Activated naive CD4-positive, alpha-beta T cell treated with anti-CD3 and anti-CD28 coated beads, Interleukin-2, amount 50 U/mL, for 72 hours (primary cell): ENCODE measurements at regions not wholly inside any gene's neighbourhood (a gene's known extent, or its start where the extent isn't known, plus 50 kb on each side); places are given as distances from the start of the nearest gene placed in this dataset.
"Not testable (repeated sequence)": the region's sequence is repeated elsewhere in the genome, so short reads cannot be mapped to it uniquely, and the experiment has no call there.

ENCODE experiments used
- ATAC-seq, 2 donors: fragments of 150-1000 bp; cut with Tn5 transposase; 2 replicates each; pipeline ENCODE4 v1.10.0; 2021; ENCODE audit warnings: mild to moderate bottlenecking in 2 of 2, moderate library complexity in 2 of 2
- DNase-seq, 2 donors: peaks; one replicate each; pipeline ENCODE4 v3.0.0; 2021 to 2022; ENCODE audit warnings: low spot score in 2 of 2
- H3K27ac Mint-ChIP-seq, 2 donors: one replicate each; pipeline ENCODE4 v1.8.0; 2022; ENCODE audit warnings: mild to moderate bottlenecking in 2 of 2, mixed read lengths in 2 of 2
- H3K36me3 Mint-ChIP-seq, 2 donors: one replicate each; pipeline ENCODE4 v1.8.0; 2022; ENCODE audit warnings: mixed read lengths in 2 of 2
- H3K9me3 Mint-ChIP-seq, 2 donors: one replicate each; pipeline ENCODE4 v1.8.0; 2022; ENCODE audit warnings: mixed read lengths in 2 of 2

GRCh38 chr12:67782573-67782972 lies 134.0 kb downstream of the DYRK2 start:
- no peak for DNase-seq
- H3K36me3 Mint-ChIP-seq = no peaks in the 10 kb centered on the region
- H3K27ac Mint-ChIP-seq = no peak overlapping the region
- no peak for ATAC-seq
- peaks cover 0 to 11% of the 10 kb centered on the region in 2 donors for H3K9me3 Mint-ChIP-seq

- Mint-ChIP-seq H3K27ac (no peak overlapping the region), H3K36me3 (no peaks in the 10 kb centered on the region), H3K9me3 (peaks cover 0 to 11% of the 10 kb centered on the region in 2 donors)
- no peak for DNase-seq
- no peak for ATAC-seq
Measured at GRCh38 chr12:67783393-67783792, 134.8 kb downstream of the DYRK2 start.

- no peak for DNase-seq
- Mint-ChIP-seq H3K36me3 (no peaks in the 10 kb centered on the region), H3K27ac (no peak overlapping the region), H3K9me3 (peaks cover 0 to 11% of the 10 kb centered on the region in 2 donors)
- no peak for ATAC-seq
Measured at GRCh38 chr12:67784831-67785230, 136.3 kb downstream of the DYRK2 start.

- no peaks in the 10 kb centered on the region for H3K36me3 Mint-ChIP-seq
- H3K27ac Mint-ChIP-seq = no peak overlapping the region
- peaks cover 0 to 15% of the 10 kb centered on the region in 2 donors for H3K9me3 Mint-ChIP-seq
- no peak for DNase-seq
- no peak for ATAC-seq
Measured at GRCh38 chr12:67786086-67786485, 137.5 kb downstream of the DYRK2 start.

- H3K27ac Mint-ChIP-seq = no peak overlapping the region
- peaks cover 5 to 18% of the 10 kb centered on the region in 2 donors for H3K9me3 Mint-ChIP-seq
- DNase-seq = no peak
- H3K36me3 Mint-ChIP-seq = peaks cover 13 to 14% of the 10 kb centered on the region in 2 donors
- ATAC-seq = no peak
Measured at GRCh38 chr12:67788118-67788517, 139.6 kb downstream of the DYRK2 start.

GRCh38 chr12:67789266-67789665 lies 140.7 kb downstream of the DYRK2 start:
- peaks cover 13 to 14% of the 10 kb centered on the region in 2 donors for H3K36me3 Mint-ChIP-seq
- H3K9me3 Mint-ChIP-seq = peaks cover 5 to 18% of the 10 kb centered on the region in 2 donors
- H3K27ac Mint-ChIP-seq = no peak overlapping the region
- ATAC-seq (no peak), DNase-seq (no peak)

- ATAC-seq = no peak
- H3K9me3 Mint-ChIP-seq = peaks cover 5 to 7% of the 10 kb centered on the region in 2 donors
- H3K27ac Mint-ChIP-seq = no peak overlapping the region
- no peak for DNase-seq
- peaks cover 13 to 14% of the 10 kb centered on the region in 2 donors for H3K36me3 Mint-ChIP-seq
Measured at GRCh38 chr12:67790660-67791059, 142.1 kb downstream of the DYRK2 start.

- H3K9me3 Mint-ChIP-seq, H3K27ac Mint-ChIP-seq, ATAC-seq, DNase-seq: not testable (repeated sequence)
- peaks cover 13 to 14% of the 10 kb centered on the region in 2 donors for H3K36me3 Mint-ChIP-seq
Measured at GRCh38 chr12:67791362-67791761, 142.8 kb downstream of the DYRK2 start.

GRCh38 chr12:67792185-67792584 lies 143.6 kb downstream of the DYRK2 start:
- Mint-ChIP-seq H3K36me3 (peaks cover 13 to 14% of the 10 kb centered on the region in 2 donors), H3K27ac (no peak overlapping the region), H3K9me3 (peaks cover 5 to 7% of the 10 kb centered on the region in 2 donors)
- DNase-seq = no peak
- ATAC-seq = no peak

GRCh38 chr12:67794161-67794560 lies 145.6 kb downstream of the DYRK2 start:
- no peak for ATAC-seq
- H3K36me3 Mint-ChIP-seq = peaks cover 13 to 14% of the 10 kb centered on the region in 2 donors

GRCh38 chr12:67795236-67795635 lies 146.7 kb downstream of the DYRK2 start:
- no peak for DNase-seq

More at GRCh38 chr12:67794161-67794560, 145.6 kb downstream of the DYRK2 start:
- Mint-ChIP-seq H3K9me3 (peaks cover 5 to 9% of the 10 kb centered on the region in 2 donors), H3K27ac (no peak overlapping the region)
- no peak for DNase-seq

GRCh38 chr12:67797185-67797741 lies 148.7 kb downstream of the DYRK2 start:
- no peak for ATAC-seq
- no peak for DNase-seq
- peaks cover 3 to 6% of the 10 kb centered on the region in 2 donors for H3K36me3 Mint-ChIP-seq
- H3K27ac Mint-ChIP-seq = no peak overlapping the region
- H3K9me3 Mint-ChIP-seq = peaks cover 0 to 7% of the 10 kb centered on the region in 2 donors

More at GRCh38 chr12:67795236-67795635, 146.7 kb downstream of the DYRK2 start:
- Mint-ChIP-seq H3K9me3 (peaks cover 5 to 7% of the 10 kb centered on the region in 2 donors), H3K36me3 (peaks cover 13 to 14% of the 10 kb centered on the region in 2 donors), H3K27ac (no peak overlapping the region)
- ATAC-seq = no peak

- H3K9me3 Mint-ChIP-seq = peaks cover 0 to 6% of the 10 kb centered on the region in 2 donors
- no peak for DNase-seq
- peaks cover 0 to 2% of the 10 kb centered on the region in 2 donors for H3K36me3 Mint-ChIP-seq
- ATAC-seq = no peak
- H3K27ac Mint-ChIP-seq = no peak overlapping the region
Measured at GRCh38 chr12:67797753-67798152, 149.2 kb downstream of the DYRK2 start.

- DNase-seq = no peak
- Mint-ChIP-seq H3K27ac (peak overlapping the region in 1 of 2 donors; percentile 32), H3K36me3 (no peaks in the 10 kb centered on the region), H3K9me3 (peaks cover 0 to 4% of the 10 kb centered on the region in 2 donors)
- ATAC-seq = no peak
Measured at GRCh38 chr12:67798768-67799167, 150.2 kb downstream of the DYRK2 start.

GRCh38 chr12:67802731-67803130 lies 154.2 kb downstream of the DYRK2 start:
- ATAC-seq (no peak), DNase-seq (no peak)
- Mint-ChIP-seq H3K9me3 (peaks cover 0 to 4% of the 10 kb centered on the region in 2 donors), H3K36me3 (no peaks in the 10 kb centered on the region), H3K27ac (no peak overlapping the region)

GRCh38 chr12:67803278-67803993 lies 154.9 kb downstream of the DYRK2 start:
- ATAC-seq = no peak
- Mint-ChIP-seq H3K36me3 (no peaks in the 10 kb centered on the region), H3K27ac (no peak overlapping the region)

GRCh38 chr12:67804168-67804567 lies 155.6 kb downstream of the DYRK2 start:
- ATAC-seq (peak; percentile 96 to 99), DNase-seq (peak in 1 of 2 donors; percentile 36)
- Mint-ChIP-seq H3K36me3 (no peaks in the 10 kb centered on the region), H3K9me3 (peaks cover 0 to 2% of the 10 kb centered on the region in 2 donors), H3K27ac (no peak overlapping the region)

More at GRCh38 chr12:67803278-67803993, 154.9 kb downstream of the DYRK2 start:
- peaks cover 0 to 4% of the 10 kb centered on the region in 2 donors for H3K9me3 Mint-ChIP-seq
- DNase-seq = no peak
